Esophagus muscularis mucosa (tissue), 3 donors: ENCODE measurements at regions not wholly inside any gene's neighbourhood (a gene's known extent, or its start where the extent isn't known, plus 50 kb on each side); places are given as distances from the start of the nearest gene placed in this dataset.

Experiments used
- CTCF ChIP-seq, 3 experiments: fragments of 200-600 bp in 2 of 3; fragments of 450-650 bp in 1 of 3; sonication (generic) in 2 of 3; IDR thresholded peaks; one replicate each; pipeline ENCODE4 v1.5.1; 2017 to 2019; ENCODE audit warnings: antibody characterized with exemption in 3 of 3, mild to moderate bottlenecking in 2 of 3, moderate library complexity in 1 of 3
- EP300 ChIP-seq: sonication (generic); formaldehyde crosslinking; IDR thresholded peaks from one replicate; pipeline ENCODE4 v1.6.1; 2017; ENCODE audit warnings: antibody characterized with exemption

- no peak for TF ChIP-seq CTCF (IDR thresholded peaks at IDR 0.05)
- no peak for TF ChIP-seq EP300
Measured at GRCh38 chr15:38769492-38769891, 204.9 kb upstream of the RASGRP1 start.
